ENCODE measurements at regions not wholly inside any gene's neighbourhood (a gene's known extent, or its start where the extent isn't known, plus 50 kb on each side); places are given as distances from the start of the nearest gene placed in this dataset.

GRCh38 chr14:35978561-35978960 is 152.4 kb downstream of the BRMS1L start:
- 80 to 83% methylated on average over 2 to 4 of the region's 6 CpGs for WGBS, 2 donors
- ATAC-seq, result no peak

GRCh38 chr14:35975814-35976213 is 149.7 kb downstream of the BRMS1L start:
- no peaks in the 10 kb centered on the region for H3K36me3 ChIP-seq
- WGBS, 2 donors, result 89 to 94% methylated on average over 3 to 4 of the region's 4 CpGs
- peaks cover 0 to 6% (median 0%) of the 10 kb centered on the region in 11 donors for H3K9me3 ChIP-seq
- no peak overlapping the region for H3K4me3 ChIP-seq
- TF ChIP-seq CTCF (IDR thresholded peaks at IDR 0.05), result no peak
- no peak for ATAC-seq
- peaks cover 0 to 4% (median 0%) of the 10 kb centered on the region in 7 donors for H3K27me3 ChIP-seq
- no peak overlapping the region for H3K27ac ChIP-seq
- no peaks in the 10 kb centered on the region for H3K4me1 ChIP-seq
- intact Hi-C loops (cut with DNase I), result no loop called here
- DNase-seq, result no peak

More at GRCh38 chr14:35978561-35978960, 152.4 kb downstream of the BRMS1L start:
- Histone ChIP-seq H3K27me3 (no peaks in the 10 kb centered on the region), H3K4me3 (no peak overlapping the region), H3K9me3 (peaks cover 0 to 6% (median 0%) of the 10 kb centered on the region in 11 donors), H3K27ac (no peak overlapping the region), H3K4me1 (no peaks in the 10 kb centered on the region), H3K36me3 (no peaks in the 10 kb centered on the region)
- TF ChIP-seq CTCF (IDR thresholded peaks at IDR 0.05), result no peak
- intact Hi-C loops (cut with DNase I), result no loop called here
- DNase-seq, result no peak

- no peak overlapping the region for H3K27ac ChIP-seq
- ATAC-seq (no peak), DNase-seq (no peak)
- intact Hi-C loops (cut with DNase I), result no loop called here
- no peak overlapping the region for H3K4me3 ChIP-seq
- WGBS, 2 donors, result 68 to 79% methylated on average over 1 of the region's 1 CpG
- H3K4me1 ChIP-seq, result no peaks in the 10 kb centered on the region
- H3K27me3 ChIP-seq, result peaks cover 0 to 5% (median 0%) of the 10 kb centered on the region in 7 donors
- no peaks in the 10 kb centered on the region for H3K36me3 ChIP-seq
- peaks cover 0 to 6% (median 0%) of the 10 kb centered on the region in 11 donors for H3K9me3 ChIP-seq
- TF ChIP-seq CTCF (IDR thresholded peaks at IDR 0.05), result no peak
These were observed 147.6 kb downstream of the BRMS1L start for GRCh38 chr14:35973770-35974169.

- Histone ChIP-seq H3K27ac (no peak overlapping the region), H3K4me3 (no peak overlapping the region), H3K4me1 (no peaks in the 10 kb centered on the region), H3K9me3 (peaks cover 0 to 6% (median 0%) of the 10 kb centered on the region in 11 donors), H3K36me3 (no peaks in the 10 kb centered on the region), H3K27me3 (peaks cover 0 to 5% (median 0%) of the 10 kb centered on the region in 7 donors)
- intact Hi-C loops (cut with DNase I), result no loop called here
- ATAC-seq, result no peak
- WGBS, 2 donors, result 93 to 94% methylated on average over 1 of the region's 1 CpG
- TF ChIP-seq CTCF (IDR thresholded peaks at IDR 0.05), result no peak
- DNase-seq, result no peak
These were observed 146.0 kb downstream of the BRMS1L start for GRCh38 chr14:35971965-35972630.
